ENCODE measurements at regions not wholly inside any gene's neighbourhood (a gene's known extent, or its start where the extent isn't known, plus 50 kb on each side); places are given as distances from the start of the nearest gene placed in this dataset.

DNA sequence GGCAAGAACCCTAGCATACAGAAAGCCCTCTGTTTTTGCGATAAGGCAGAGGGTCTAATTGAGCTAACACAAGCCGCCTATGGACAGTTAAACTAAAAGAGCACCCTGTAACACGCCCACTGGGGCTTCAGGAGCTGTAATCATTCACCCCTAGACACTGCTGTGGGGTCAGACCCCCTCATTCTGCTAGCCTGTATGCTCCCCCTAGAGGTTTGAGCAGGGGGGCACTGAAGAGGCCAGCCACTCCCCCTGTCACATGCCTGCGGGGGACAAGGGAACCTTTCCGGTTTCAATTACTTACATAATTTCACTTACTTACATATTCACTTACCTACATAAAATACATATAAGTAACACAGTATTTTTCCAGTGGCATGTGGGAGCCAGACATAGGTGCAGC is 469.5 kb upstream of the FAM241A start:
- TF ChIP-seq EZH2 (IDR thresholded peaks at IDR 0.05), result no peak
- TF ChIP-seq FOXP2 (optimal IDR thresholded peaks at IDR 0.05; ENCODE audit: control extremely low read depth, extremely low read length, insufficient read depth), result no peak
- TF ChIP-seq POLR2AphosphoS5 (IDR thresholded peaks at IDR 0.05; ENCODE audit: borderline replicate concordance, low read depth, low read length), result no peak
- H3K4me3 ChIP-seq, result no peak overlapping the region
- H3K27ac ChIP-seq, result peak overlapping the region; percentile 98
- H3K36me3 ChIP-seq (ENCODE audit: insufficient read depth, low read length), result no peaks in the 10 kb centered on the region
- H3K9ac ChIP-seq (ENCODE audit: insufficient read length), result no peak overlapping the region
- no peaks in the 10 kb centered on the region for H3K9me3 ChIP-seq (ENCODE audit: low read depth, low read length)
- no peak for DNase-seq (ENCODE audit: low read depth, low spot score)

DNA sequence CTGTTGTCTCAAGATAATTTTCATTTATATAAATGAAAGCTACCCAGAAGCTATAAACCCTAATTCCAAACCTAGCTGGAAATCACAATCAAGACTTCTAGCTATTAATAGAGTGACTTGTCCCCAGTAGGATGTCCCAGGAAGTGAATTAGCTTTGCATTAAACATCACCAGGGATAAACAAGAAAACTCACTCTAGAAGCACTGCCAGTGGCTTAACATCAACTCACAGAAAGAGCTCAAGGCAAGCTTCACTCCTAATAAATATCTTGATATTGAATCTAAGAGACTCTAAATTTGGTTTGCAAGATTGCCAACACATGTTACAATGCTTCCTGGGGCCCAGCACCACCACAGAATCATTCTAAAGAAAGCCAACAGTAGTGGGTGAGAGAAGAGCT is 468.7 kb upstream of the FAM241A start:
- TF ChIP-seq EZH2 (IDR thresholded peaks at IDR 0.05) (no peak), FOXP2 (optimal IDR thresholded peaks at IDR 0.05; ENCODE audit: control extremely low read depth, extremely low read length, insufficient read depth) (peak; percentile 73), POLR2AphosphoS5 (IDR thresholded peaks at IDR 0.05; ENCODE audit: borderline replicate concordance, low read depth, low read length) (no peak)
- Histone ChIP-seq H3K36me3 (ENCODE audit: insufficient read depth, low read length) (no peaks in the 10 kb centered on the region), H3K9me3 (ENCODE audit: low read depth, low read length) (no peaks in the 10 kb centered on the region), H3K4me3 (peak overlapping the region; percentile 45), H3K27ac (peak overlapping the region; percentile 98), H3K9ac (ENCODE audit: insufficient read length) (peak overlapping the region; percentile 63)
- no peak for DNase-seq (ENCODE audit: low read depth, low spot score)

DNA sequence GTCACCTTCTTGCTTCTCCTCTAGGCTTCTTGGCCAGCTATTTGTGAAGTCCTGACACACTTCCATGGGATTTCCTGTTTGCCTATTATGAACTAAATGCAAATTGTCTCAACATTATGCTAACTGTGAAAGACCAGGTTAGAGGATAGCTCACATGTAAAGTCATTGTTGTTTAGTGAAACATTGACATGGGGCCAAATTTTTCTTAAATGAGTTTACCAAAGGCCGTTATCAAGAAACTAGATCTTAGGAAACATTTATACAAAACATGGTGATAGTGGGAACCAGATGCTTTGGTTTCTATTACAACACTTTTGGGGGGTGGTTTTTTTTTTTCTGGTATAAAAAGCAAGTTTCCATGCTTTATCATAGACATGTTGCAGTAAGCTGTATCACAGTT is 466.8 kb upstream of the FAM241A start:
- H3K9me3 ChIP-seq (ENCODE audit: low read depth, low read length), result no peaks in the 10 kb centered on the region
- no peak for DNase-seq (ENCODE audit: low read depth, low spot score)
- peak overlapping the region; percentile 98 for H3K27ac ChIP-seq
- H3K36me3 ChIP-seq (ENCODE audit: insufficient read depth, low read length), result no peaks in the 10 kb centered on the region
- H3K4me3 ChIP-seq, result peak overlapping the region; percentile 17; the same call in 1 of the 2 replicates
- H3K9ac ChIP-seq (ENCODE audit: insufficient read length), result peak overlapping the region; percentile 2
- TF ChIP-seq POLR2AphosphoS5 (IDR thresholded peaks at IDR 0.05; ENCODE audit: borderline replicate concordance, low read depth, low read length) (no peak), FOXP2 (optimal IDR thresholded peaks at IDR 0.05; ENCODE audit: control extremely low read depth, extremely low read length, insufficient read depth) (no peak)

DNA sequence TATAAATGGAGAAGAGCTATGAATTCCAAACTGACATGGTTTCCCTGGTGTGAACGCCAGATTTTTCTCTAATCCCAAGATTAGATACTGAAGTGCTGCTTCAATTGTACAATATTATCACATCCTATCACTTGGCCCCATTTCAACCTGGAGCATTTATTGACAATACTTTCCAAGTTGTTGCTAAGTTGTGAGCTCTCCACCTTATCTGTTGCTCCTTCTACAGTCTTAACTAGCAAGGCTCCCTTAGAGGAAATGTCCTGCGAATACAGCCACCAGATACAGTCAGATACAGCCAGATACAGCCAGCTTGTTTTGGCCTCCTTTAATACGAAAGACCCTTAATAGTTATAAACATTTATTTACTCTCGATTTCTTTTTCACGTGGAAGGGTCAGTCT is 466.3 kb upstream of the FAM241A start:
- Histone ChIP-seq H3K9ac (ENCODE audit: insufficient read length) (no peak overlapping the region), H3K9me3 (ENCODE audit: low read depth, low read length) (no peaks in the 10 kb centered on the region), H3K36me3 (ENCODE audit: insufficient read depth, low read length) (no peaks in the 10 kb centered on the region), H3K4me3 (peak overlapping the region; percentile 17; the same call in 1 of the 2 replicates), H3K27ac (peak overlapping the region; percentile 98; the same call in 1 of the 2 replicates)
- DNase-seq (ENCODE audit: low read depth, low spot score), result no peak
- no peak for TF ChIP-seq EZH2 (IDR thresholded peaks at IDR 0.05)
- no peak for TF ChIP-seq FOXP2 (optimal IDR thresholded peaks at IDR 0.05; ENCODE audit: control extremely low read depth, extremely low read length, insufficient read depth)
- TF ChIP-seq POLR2AphosphoS5 (IDR thresholded peaks at IDR 0.05; ENCODE audit: borderline replicate concordance, low read depth, low read length), result no peak

DNA sequence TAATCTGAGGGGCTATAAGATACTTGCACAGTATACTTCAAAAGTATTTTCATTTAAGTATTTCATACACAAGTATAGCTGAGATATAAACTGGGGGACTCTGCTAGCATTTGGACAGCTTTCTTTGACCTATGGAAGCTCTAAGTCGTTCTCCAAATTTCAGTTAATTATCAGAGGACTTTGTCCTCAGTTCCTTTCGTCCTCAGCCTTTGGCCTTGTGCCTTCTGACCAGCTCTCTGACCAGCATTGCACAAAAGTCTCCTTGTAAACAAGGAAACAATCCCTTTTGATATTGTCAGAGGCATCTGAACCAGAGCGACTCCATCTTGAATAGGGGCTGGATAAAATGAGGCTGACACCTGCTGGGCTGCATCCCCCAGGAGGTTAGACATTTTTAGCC is 464.0 kb upstream of the FAM241A start:
- TF ChIP-seq EZH2 (IDR thresholded peaks at IDR 0.05) (no peak), FOXP2 (optimal IDR thresholded peaks at IDR 0.05; ENCODE audit: control extremely low read depth, extremely low read length, insufficient read depth) (no peak)
- Histone ChIP-seq H3K9me3 (ENCODE audit: low read depth, low read length) (no peaks in the 10 kb centered on the region), H3K27ac (no peak overlapping the region), H3K4me3 (no peak overlapping the region), H3K9ac (ENCODE audit: insufficient read length) (no peak overlapping the region), H3K36me3 (ENCODE audit: insufficient read depth, low read length) (no peaks in the 10 kb centered on the region)
- DNase-seq (ENCODE audit: low read depth, low spot score), result no peak

DNA sequence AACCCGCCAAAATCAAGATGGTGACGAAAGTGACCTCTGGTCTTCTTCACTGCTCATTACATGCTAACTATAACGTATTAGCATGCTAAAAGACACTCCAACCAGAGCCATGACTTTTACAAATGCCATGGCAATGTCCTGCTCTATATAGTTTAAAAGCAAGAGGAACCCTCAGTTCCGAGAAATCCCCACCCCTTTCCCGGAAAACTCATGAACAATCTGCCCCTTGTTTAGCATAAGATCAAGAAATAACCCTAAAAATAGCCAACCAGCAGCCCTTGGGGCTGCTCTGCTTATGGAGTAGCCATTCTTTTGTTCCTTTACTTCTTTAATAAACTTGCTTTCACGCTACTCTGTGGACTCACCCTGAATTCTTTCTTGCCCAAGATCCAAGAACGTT is 463.5 kb upstream of the FAM241A start:
- no peak overlapping the region for H3K4me3 ChIP-seq
- TF ChIP-seq POLR2AphosphoS5 (IDR thresholded peaks at IDR 0.05; ENCODE audit: borderline replicate concordance, low read depth, low read length), result no peak
- no peak for TF ChIP-seq EZH2 (IDR thresholded peaks at IDR 0.05)
- TF ChIP-seq FOXP2 (optimal IDR thresholded peaks at IDR 0.05; ENCODE audit: control extremely low read depth, extremely low read length, insufficient read depth), result no peak
- H3K9me3 ChIP-seq (ENCODE audit: low read depth, low read length), result no peaks in the 10 kb centered on the region
- H3K36me3 ChIP-seq (ENCODE audit: insufficient read depth, low read length), result no peaks in the 10 kb centered on the region
- DNase-seq (ENCODE audit: low read depth, low spot score), result no peak
- H3K27ac ChIP-seq, result no peak overlapping the region
- H3K9ac ChIP-seq (ENCODE audit: insufficient read length), result no peak overlapping the region

DNA sequence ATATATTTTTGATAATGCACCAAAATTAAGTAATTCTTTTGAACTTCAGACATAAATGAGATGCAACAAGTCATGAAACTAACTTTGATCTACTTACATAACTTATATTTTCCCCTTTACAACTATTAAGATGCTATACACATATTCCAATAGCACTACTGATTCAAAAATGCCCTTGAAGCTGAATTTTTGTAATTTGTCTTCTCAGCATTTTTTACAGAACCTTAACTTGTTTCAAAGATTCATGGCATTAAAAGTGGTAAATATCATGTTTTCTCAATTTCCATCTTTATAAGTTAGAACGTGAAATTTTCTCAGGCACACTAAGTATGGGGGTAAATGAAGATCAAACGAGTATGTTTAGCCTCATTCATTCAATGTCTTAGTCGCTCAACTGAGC is 460.0 kb upstream of the FAM241A start:
- Histone ChIP-seq H3K27ac (no peak overlapping the region), H3K4me3 (no peak overlapping the region), H3K9me3 (ENCODE audit: low read depth, low read length) (no peaks in the 10 kb centered on the region; the same call in 1 of the 2 replicates), H3K9ac (ENCODE audit: insufficient read length) (no peak overlapping the region), H3K36me3 (ENCODE audit: insufficient read depth, low read length) (no peaks in the 10 kb centered on the region)
- no peak for DNase-seq (ENCODE audit: low read depth, low spot score)
- TF ChIP-seq POLR2AphosphoS5 (IDR thresholded peaks at IDR 0.05; ENCODE audit: borderline replicate concordance, low read depth, low read length) (no peak), FOXP2 (optimal IDR thresholded peaks at IDR 0.05; ENCODE audit: control extremely low read depth, extremely low read length, insufficient read depth) (no peak), EZH2 (IDR thresholded peaks at IDR 0.05) (no peak)

DNA sequence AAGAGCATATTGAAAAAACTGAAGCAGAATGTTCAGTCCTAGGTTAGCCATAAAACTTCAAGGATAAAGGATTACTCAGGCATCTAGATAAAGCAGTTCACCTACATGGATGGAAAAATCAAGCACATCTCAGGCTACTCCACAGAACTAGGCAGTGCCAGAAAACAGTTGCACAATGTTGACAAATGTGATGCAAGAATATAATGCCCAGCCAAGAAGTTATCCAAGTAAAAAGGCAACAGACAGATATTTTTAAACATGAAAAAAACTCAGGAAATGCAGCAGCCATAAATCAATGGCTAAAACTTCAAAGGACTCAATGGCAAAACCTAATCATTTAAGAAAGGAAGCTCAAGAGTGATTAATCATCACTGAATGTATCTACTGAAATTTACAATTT is 456.0 kb upstream of the FAM241A start:
- Histone ChIP-seq H3K9me3 (ENCODE audit: low read depth, low read length) (no peaks in the 10 kb centered on the region; the same call in 1 of the 2 replicates), H3K36me3 (ENCODE audit: insufficient read depth, low read length) (no peaks in the 10 kb centered on the region), H3K4me3 (peak overlapping the region; percentile 59), H3K9ac (ENCODE audit: insufficient read length) (no peak overlapping the region), H3K27ac (peak overlapping the region; percentile 86)
- peak; percentile 85 for DNase-seq (ENCODE audit: low read depth, low spot score)
- TF ChIP-seq POLR2AphosphoS5 (IDR thresholded peaks at IDR 0.05; ENCODE audit: borderline replicate concordance, low read depth, low read length) (peak; percentile 16; the same call in 1 of the 2 replicates), FOXP2 (optimal IDR thresholded peaks at IDR 0.05; ENCODE audit: control extremely low read depth, extremely low read length, insufficient read depth) (no peak), EZH2 (IDR thresholded peaks at IDR 0.05) (no peak)

DNA sequence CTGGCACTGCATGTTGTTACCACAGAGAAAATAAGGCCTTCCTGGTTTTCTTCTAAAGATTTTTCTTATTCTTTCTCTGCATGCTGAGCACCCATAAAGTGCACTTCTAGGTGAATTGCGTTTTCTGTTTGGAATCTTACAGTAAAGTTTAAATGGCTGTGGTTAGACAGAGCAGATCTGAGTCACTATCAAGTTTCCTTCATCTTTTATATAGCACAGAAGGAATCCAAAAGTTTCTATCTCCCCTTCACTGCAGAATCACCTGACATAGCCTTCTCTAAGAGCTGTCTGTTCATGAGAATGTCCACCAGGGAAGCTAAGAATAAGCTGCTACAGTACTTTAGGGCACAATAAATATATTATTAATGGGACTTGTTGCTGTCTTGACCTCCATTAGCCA is 455.5 kb upstream of the FAM241A start:
- no peak for DNase-seq (ENCODE audit: low read depth, low spot score)
- TF ChIP-seq POLR2AphosphoS5 (IDR thresholded peaks at IDR 0.05; ENCODE audit: borderline replicate concordance, low read depth, low read length), result no peak
- TF ChIP-seq EZH2 (IDR thresholded peaks at IDR 0.05), result no peak
- TF ChIP-seq FOXP2 (optimal IDR thresholded peaks at IDR 0.05; ENCODE audit: control extremely low read depth, extremely low read length, insufficient read depth), result no peak
- H3K27ac ChIP-seq, result peak overlapping the region; percentile 86
- H3K9me3 ChIP-seq (ENCODE audit: low read depth, low read length), result no peaks in the 10 kb centered on the region; the same call in 1 of the 2 replicates
- H3K9ac ChIP-seq (ENCODE audit: insufficient read length), result no peak overlapping the region
- peak overlapping the region; percentile 59 for H3K4me3 ChIP-seq
- no peaks in the 10 kb centered on the region for H3K36me3 ChIP-seq (ENCODE audit: insufficient read depth, low read length)

Data from SK-N-MC (cell line).